ENCODE measurements at regions not wholly inside any gene's neighbourhood (a gene's known extent, or its start where the extent isn't known, plus 50 kb on each side); places are given as distances from the start of the nearest gene placed in this dataset.
A peak's percentile ranks its signal among the peaks of the same experiment; 100 is the strongest.

- H3K36me3 Mint-ChIP-seq: no peaks in the 10 kb centered on the region
- H3K27ac Mint-ChIP-seq: no peak overlapping the region
- Histone ChIP-seq H3F3A (ENCODE audit: low read depth) (no peaks in the 10 kb centered on the region), H3K79me2 (ENCODE audit: low read depth) (no peaks in the 10 kb centered on the region), H3K27ac (no peak overlapping the region), H3K4me2 (no peak overlapping the region), H3K36me3 (no peaks in the 10 kb centered on the region), H3K27me3 (no peaks in the 10 kb centered on the region), H3K9ac (no peak overlapping the region), H3K9me3 (ENCODE audit: low read depth) (peaks cover 6% of the 10 kb centered on the region), H3K4me1 (no peaks in the 10 kb centered on the region), H4K20me1 (ENCODE audit: low read depth) (no peaks in the 10 kb centered on the region), H2AFZ (replicated peaks) (no peak overlapping the region), H3K4me3 (no peak overlapping the region)
- DNase-seq (ENCODE audit: low spot score): no peak
- H3K9me3 Mint-ChIP-seq: peaks cover 12% of the 10 kb centered on the region
- H3K4me1 Mint-ChIP-seq: no peaks in the 10 kb centered on the region
- peaks cover 2% of the 10 kb centered on the region for H3K27me3 Mint-ChIP-seq (ENCODE audit: insufficient read depth, low read depth)
- TF ChIP-seq CTCF (IDR thresholded peaks at IDR 0.05) (peak; percentile 10), EZH2phosphoT487 (IDR thresholded peaks at IDR 0.05) (no peak), EZH2 (IDR thresholded peaks at IDR 0.05) (no peak)
- no peak overlapping the region for H3K4me3 Mint-ChIP-seq
Measured at GRCh38 chr10:128557149-128557710, 431.0 kb upstream of the MKI67 start.

DNA sequence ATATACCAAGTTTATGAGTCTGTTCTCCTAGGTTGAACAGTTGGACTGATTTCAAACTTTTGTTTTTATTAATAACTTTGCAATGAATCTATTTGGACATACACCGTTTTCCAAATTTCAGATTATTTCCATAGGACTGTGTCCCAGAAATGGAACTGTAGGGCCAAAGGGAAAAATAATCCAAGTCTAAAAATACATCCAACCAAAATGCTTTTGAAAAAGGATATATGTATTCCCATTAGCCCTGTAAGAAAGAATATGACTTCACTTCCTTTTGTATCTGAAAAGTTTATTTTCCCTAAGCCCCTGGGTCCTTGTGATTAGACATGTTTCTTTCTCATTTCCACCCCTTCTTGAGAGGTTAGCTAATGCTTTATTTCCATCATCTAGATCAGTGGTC, 434.2 kb upstream of the MKI67 start:
- H3K4me3 Mint-ChIP-seq: no peak overlapping the region
- H3K27me3 Mint-ChIP-seq (ENCODE audit: insufficient read depth, low read depth): no peaks in the 10 kb centered on the region
- no peaks in the 10 kb centered on the region for H3K27me3 ChIP-seq
- TF ChIP-seq EZH2phosphoT487 (IDR thresholded peaks at IDR 0.05): no peak
- no peak for TF ChIP-seq EZH2 (IDR thresholded peaks at IDR 0.05)
- no peak for TF ChIP-seq CTCF (IDR thresholded peaks at IDR 0.05)
- peaks cover 15% of the 10 kb centered on the region for H3K9me3 Mint-ChIP-seq
- H3K36me3 Mint-ChIP-seq: no peaks in the 10 kb centered on the region
- no peaks in the 10 kb centered on the region for H3K36me3 ChIP-seq
- no peaks in the 10 kb centered on the region for H3F3A ChIP-seq (ENCODE audit: low read depth)
- H2AFZ ChIP-seq (replicated peaks): no peak overlapping the region
- no peak overlapping the region for H3K4me2 ChIP-seq
- H3K4me1 Mint-ChIP-seq: no peaks in the 10 kb centered on the region
- no peak overlapping the region for H3K9ac ChIP-seq
- DNase-seq (ENCODE audit: low spot score): no peak
- H4K20me1 ChIP-seq (ENCODE audit: low read depth): no peaks in the 10 kb centered on the region
- H3K27ac Mint-ChIP-seq: no peak overlapping the region
- H3K9me3 ChIP-seq (ENCODE audit: low read depth): peaks cover 6% of the 10 kb centered on the region
- no peak overlapping the region for H3K27ac ChIP-seq
- H3K4me1 ChIP-seq: no peaks in the 10 kb centered on the region
- no peaks in the 10 kb centered on the region for H3K79me2 ChIP-seq (ENCODE audit: low read depth)
- no peak overlapping the region for H3K4me3 ChIP-seq

DNA sequence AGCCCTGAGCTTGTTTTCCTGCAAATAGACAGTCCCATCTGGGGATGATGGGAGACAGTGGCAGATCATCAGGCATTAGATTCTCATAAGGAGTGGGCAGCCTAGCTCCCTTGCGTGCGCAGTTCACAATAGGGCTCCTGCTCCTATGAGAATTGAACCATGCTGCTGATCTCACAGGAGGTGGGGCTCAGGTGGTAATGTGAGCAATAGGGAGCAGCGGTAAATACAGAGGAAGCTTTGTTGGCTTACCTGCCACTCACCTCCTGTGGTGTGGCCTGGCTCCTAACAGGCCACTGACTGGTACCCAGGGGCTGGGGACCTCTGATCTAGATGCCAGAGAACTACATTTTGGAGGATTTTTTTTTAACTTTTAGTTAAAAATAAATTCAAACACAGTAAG, 434.8 kb upstream of the MKI67 start:
- H2AFZ ChIP-seq (replicated peaks): no peak overlapping the region
- no peak overlapping the region for H3K4me3 ChIP-seq
- H3F3A ChIP-seq (ENCODE audit: low read depth): no peaks in the 10 kb centered on the region
- no peak for DNase-seq (ENCODE audit: low spot score)
- Mint-ChIP-seq H3K36me3 (no peaks in the 10 kb centered on the region), H3K27ac (no peak overlapping the region), H3K9me3 (peaks cover 15% of the 10 kb centered on the region), H3K4me1 (no peaks in the 10 kb centered on the region), H3K4me3 (no peak overlapping the region), H3K27me3 (ENCODE audit: insufficient read depth, low read depth) (no peaks in the 10 kb centered on the region)
- no peak overlapping the region for H3K4me2 ChIP-seq
- H3K9me3 ChIP-seq (ENCODE audit: low read depth): peaks cover 6% of the 10 kb centered on the region
- TF ChIP-seq CTCF (IDR thresholded peaks at IDR 0.05): no peak
- no peak for TF ChIP-seq EZH2phosphoT487 (IDR thresholded peaks at IDR 0.05)
- TF ChIP-seq EZH2 (IDR thresholded peaks at IDR 0.05): no peak
- H3K9ac ChIP-seq: no peak overlapping the region
- H3K27me3 ChIP-seq: no peaks in the 10 kb centered on the region
- no peaks in the 10 kb centered on the region for H3K4me1 ChIP-seq
- H4K20me1 ChIP-seq (ENCODE audit: low read depth): no peaks in the 10 kb centered on the region
- no peaks in the 10 kb centered on the region for H3K79me2 ChIP-seq (ENCODE audit: low read depth)
- H3K36me3 ChIP-seq: no peaks in the 10 kb centered on the region
- no peak overlapping the region for H3K27ac ChIP-seq
